OCI-LY1 (cell line): ENCODE measurements at regions not wholly inside any gene's neighbourhood (a gene's known extent, or its start where the extent isn't known, plus 50 kb on each side); places are given as distances from the start of the nearest gene placed in this dataset.

Source experiments
- H2AFZ ChIP-seq: fragments of 200-600 bp; sonication (generic), shearing (Covaris generic); 2 replicates; pipeline ENCODE4 v1.6.0; 2014; ENCODE audit warnings: antibody characterized with exemption, mild to moderate bottlenecking, low read length
- H3F3A ChIP-seq: fragments of 200-600 bp; sonication (generic), shearing (Covaris generic); 2 replicates; pipeline ENCODE4 v1.6.0; 2014; ENCODE audit warnings: mild to moderate bottlenecking, antibody characterized with exemption, low read length, moderate library complexity; ENCODE audit not compliant: insufficient read depth
- H3K27ac ChIP-seq: fragments of 200-600 bp; sonication (generic); 2 replicates; pipeline ENCODE4 v1.5.1; 2014; ENCODE audit warnings: low read length, mixed run types, mild to moderate bottlenecking, low read depth; ENCODE audit not compliant: poor library complexity, severe bottlenecking
- H3K27me3 ChIP-seq: fragments of 200-600 bp; sonication (generic); 2 replicates; pipeline ENCODE4 v1.6.0; 2014; ENCODE audit warnings: antibody characterized with exemption, mild to moderate bottlenecking, low read length, moderate library complexity; ENCODE audit not compliant: insufficient read depth
- H3K36me3 ChIP-seq: fragments of 200-600 bp; sonication (generic); 2 replicates; pipeline ENCODE4 v1.6.1; 2014; ENCODE audit warnings: mild to moderate bottlenecking, antibody characterized with exemption, low read length, moderate library complexity, mixed read lengths; ENCODE audit not compliant: insufficient read depth
- H3K4me1 ChIP-seq: fragments of 200-600 bp; sonication (generic); 2 replicates; pipeline ENCODE4 v1.5.1; 2014; ENCODE audit warnings: mild to moderate bottlenecking, low read length, moderate library complexity; ENCODE audit not compliant: insufficient read depth, severe bottlenecking
- H3K4me2 ChIP-seq: fragments of 200-600 bp; sonication (generic), shearing (Covaris generic); 2 replicates; pipeline ENCODE4 v1.6.1; 2014; ENCODE audit warnings: low read length
- H3K4me3 ChIP-seq: fragments of 200-600 bp; sonication (generic); 2 replicates; pipeline ENCODE4 v1.5.1; 2014; ENCODE audit warnings: low read length, low read depth, mild to moderate bottlenecking, mixed read lengths; ENCODE audit not compliant: poor library complexity, severe bottlenecking
- H3K79me2 ChIP-seq: fragments of 200-600 bp; shearing (Covaris generic); 2 replicates; pipeline ENCODE4 v1.6.1; 2016; ENCODE audit warnings: mixed run types, low read length, mixed read lengths; ENCODE audit not compliant: insufficient read depth
- H3K9ac ChIP-seq: fragments of 200-600 bp; sonication (generic), shearing (Covaris generic); 2 replicates; pipeline ENCODE4 v1.6.1; 2014; ENCODE audit warnings: mild to moderate bottlenecking, low read length, mixed read lengths
- H3K9me2 ChIP-seq: fragments of 200-600 bp; sonication (generic), shearing (Covaris generic); 2 replicates; pipeline ENCODE4 v1.6.1; 2014; ENCODE audit warnings: low read depth, mild to moderate bottlenecking, low read length, mixed read lengths
- H3K9me3 ChIP-seq: fragments of 200-600 bp; shearing (Covaris generic); 2 replicates; pipeline ENCODE4 v1.6.1; 2014; ENCODE audit warnings: low read length, mixed read lengths
- H4K20me1 ChIP-seq: fragments of 200-600 bp; sonication (generic), shearing (Covaris generic); 2 replicates; pipeline ENCODE4 v1.6.0; 2016; ENCODE audit warnings: mild to moderate bottlenecking, low read length; ENCODE audit not compliant: insufficient read depth
- EZH2 ChIP-seq: fragments of 200-600 bp; sonication (generic), shearing (Covaris generic); IDR thresholded peaks from 2 replicates; pipeline ENCODE4 v1.8.0; 2017; ENCODE audit warnings: borderline replicate concordance, mixed run types, mild to moderate bottlenecking, antibody characterized with exemption, low read length, moderate library complexity, mixed read lengths
- TF ChIP-seq, protein P1 (sequence below): fragments of 200-600 bp; sonication (generic), shearing (Covaris generic); IDR thresholded peaks from 2 replicates; pipeline ENCODE4 v1.5.1; 2017; ENCODE audit warnings: mild to moderate bottlenecking, antibody characterized with exemption, low read length, moderate library complexity, mixed read lengths

DNA sequence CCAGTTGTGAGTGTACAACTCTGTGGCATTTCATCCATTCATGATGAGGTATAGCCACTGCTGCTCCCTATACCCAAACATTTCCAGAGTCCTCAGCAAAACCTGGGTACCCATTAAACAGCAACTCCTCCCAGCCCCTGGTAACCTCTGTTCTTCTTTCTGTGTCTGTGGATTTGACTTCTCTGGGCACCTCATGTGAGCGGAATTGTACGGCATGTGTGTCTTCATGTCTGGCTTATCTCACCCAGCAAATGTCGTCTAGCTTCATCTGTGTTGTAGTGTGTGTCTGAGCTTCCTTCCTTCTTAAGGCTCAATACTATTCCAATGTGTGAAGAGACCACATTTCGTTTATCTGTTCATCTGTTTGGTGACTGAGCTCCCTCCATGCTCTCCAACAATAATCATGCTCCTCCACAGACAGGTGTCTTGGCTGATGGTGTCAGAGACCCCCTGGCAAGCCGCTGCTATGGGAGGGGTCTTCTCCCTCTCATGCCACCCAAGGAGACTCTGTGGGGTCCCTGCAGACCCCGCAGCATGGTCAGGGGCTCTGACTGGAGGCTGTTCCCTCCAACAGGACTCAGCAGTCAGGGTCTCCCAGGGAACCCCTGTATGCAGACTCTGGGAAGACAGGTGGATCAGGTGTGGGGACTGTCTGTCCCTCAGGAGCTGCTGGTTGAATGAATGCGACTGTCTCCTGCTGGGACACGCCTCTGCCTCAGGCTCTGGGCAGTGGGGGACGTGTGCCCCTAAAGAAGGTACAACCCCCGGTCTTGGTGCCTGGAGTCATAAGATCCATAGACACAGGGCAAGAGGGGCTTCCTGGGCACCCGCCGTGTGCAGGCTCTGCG, 52.7 kb downstream of the SMIM38 start:
- peaks cover 7% of the 10 kb centered on the region; the same call in 1 of the 2 replicates for H3K27me3 ChIP-seq
- H3K9me2 ChIP-seq, result no peaks in the 10 kb centered on the region
- no peak overlapping the region for H3K27ac ChIP-seq
- no peak overlapping the region for H2AFZ ChIP-seq
- no peak overlapping the region for H3K9ac ChIP-seq
- no peaks in the 10 kb centered on the region for H3K79me2 ChIP-seq
- H3K4me3 ChIP-seq, result no peak overlapping the region
- no peaks in the 10 kb centered on the region for H4K20me1 ChIP-seq
- H3K9me3 ChIP-seq, result no peaks in the 10 kb centered on the region
- no peak overlapping the region for H3K4me2 ChIP-seq
- H3F3A ChIP-seq, result no peaks in the 10 kb centered on the region
- no peaks in the 10 kb centered on the region for H3K4me1 ChIP-seq
- H3K36me3 ChIP-seq, result no peaks in the 10 kb centered on the region
- TF ChIP-seq EZH2, result no peak
- TF ChIP-seq, protein P1, sequence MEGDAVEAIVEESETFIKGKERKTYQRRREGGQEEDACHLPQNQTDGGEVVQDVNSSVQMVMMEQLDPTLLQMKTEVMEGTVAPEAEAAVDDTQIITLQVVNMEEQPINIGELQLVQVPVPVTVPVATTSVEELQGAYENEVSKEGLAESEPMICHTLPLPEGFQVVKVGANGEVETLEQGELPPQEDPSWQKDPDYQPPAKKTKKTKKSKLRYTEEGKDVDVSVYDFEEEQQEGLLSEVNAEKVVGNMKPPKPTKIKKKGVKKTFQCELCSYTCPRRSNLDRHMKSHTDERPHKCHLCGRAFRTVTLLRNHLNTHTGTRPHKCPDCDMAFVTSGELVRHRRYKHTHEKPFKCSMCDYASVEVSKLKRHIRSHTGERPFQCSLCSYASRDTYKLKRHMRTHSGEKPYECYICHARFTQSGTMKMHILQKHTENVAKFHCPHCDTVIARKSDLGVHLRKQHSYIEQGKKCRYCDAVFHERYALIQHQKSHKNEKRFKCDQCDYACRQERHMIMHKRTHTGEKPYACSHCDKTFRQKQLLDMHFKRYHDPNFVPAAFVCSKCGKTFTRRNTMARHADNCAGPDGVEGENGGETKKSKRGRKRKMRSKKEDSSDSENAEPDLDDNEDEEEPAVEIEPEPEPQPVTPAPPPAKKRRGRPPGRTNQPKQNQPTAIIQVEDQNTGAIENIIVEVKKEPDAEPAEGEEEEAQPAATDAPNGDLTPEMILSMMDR, result no peak

DNA sequence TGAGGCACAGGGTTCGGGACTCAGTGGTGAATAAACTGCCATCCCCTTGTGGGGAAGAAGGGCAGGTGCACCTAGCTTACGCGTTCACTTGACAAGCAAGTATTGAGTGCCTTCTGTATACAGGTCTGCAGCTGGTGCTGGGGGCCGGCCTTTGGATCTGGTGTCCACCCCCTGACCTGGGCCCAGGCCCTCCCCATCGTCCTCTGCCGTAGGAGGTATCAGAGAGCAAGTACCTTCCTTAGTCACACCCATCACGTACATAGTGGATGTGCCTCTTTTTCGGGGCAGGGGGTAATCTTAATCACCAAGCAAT, 53.3 kb downstream of the SMIM38 start:
- no peak overlapping the region for H3K27ac ChIP-seq
- peaks cover 7% of the 10 kb centered on the region; the same call in 1 of the 2 replicates for H3K27me3 ChIP-seq
- no peaks in the 10 kb centered on the region for H3K79me2 ChIP-seq
- H3K4me1 ChIP-seq, result no peaks in the 10 kb centered on the region
- H3F3A ChIP-seq, result no peaks in the 10 kb centered on the region
- no peaks in the 10 kb centered on the region for H3K36me3 ChIP-seq
- no peak overlapping the region for H3K4me3 ChIP-seq
- H3K9me2 ChIP-seq, result no peaks in the 10 kb centered on the region
- H4K20me1 ChIP-seq, result no peaks in the 10 kb centered on the region
- H3K9ac ChIP-seq, result no peak overlapping the region
- TF ChIP-seq EZH2, result no peak
- TF ChIP-seq, protein P1, result no peak
- no peak overlapping the region for H2AFZ ChIP-seq
- no peaks in the 10 kb centered on the region for H3K9me3 ChIP-seq
- H3K4me2 ChIP-seq, result no peak overlapping the region

DNA sequence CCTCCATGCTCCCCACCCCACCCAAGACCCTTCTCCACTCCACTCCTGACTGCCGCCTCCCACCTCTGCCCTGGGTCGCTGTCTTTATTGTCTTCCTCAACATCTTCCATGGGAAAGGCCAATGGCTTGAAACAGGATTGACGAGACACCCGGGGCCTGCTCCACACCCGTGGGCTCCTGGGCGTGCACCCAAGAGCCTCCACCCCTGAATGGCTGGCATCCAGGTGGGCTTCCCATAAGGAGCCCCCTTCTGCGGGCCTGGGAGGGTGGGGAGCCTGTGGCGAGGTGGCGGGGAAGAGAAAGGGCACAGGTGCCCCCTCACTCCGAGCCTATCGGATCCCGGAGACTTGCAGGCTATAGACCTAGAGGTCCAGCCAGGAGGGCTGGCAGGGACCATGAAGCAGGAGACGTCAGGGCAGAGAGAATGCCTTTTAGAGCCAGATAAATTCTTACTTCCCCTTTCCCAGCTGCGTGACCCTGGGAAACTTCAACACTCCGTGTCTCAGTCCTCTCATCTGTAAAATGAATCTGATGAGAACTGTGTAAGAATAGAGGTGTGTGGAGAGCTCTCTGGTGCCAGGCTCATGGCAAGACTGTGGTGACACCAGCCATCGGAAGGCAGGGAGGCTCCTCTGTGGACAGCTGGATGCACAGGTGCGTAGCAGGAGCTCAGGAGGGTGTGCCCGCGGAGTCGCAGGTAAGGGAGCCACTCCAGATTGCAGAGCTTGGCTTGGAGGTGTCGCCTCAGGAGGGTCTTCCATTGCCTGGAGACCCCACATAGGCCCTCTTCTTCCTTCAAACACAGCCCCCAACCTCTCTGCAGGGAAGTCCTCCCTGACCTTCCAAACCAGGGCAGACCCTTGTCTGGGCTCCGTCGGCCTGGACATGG, 53.9 kb downstream of the SMIM38 start:
- H3K36me3 ChIP-seq, result no peaks in the 10 kb centered on the region
- no peaks in the 10 kb centered on the region for H3K9me2 ChIP-seq
- no peaks in the 10 kb centered on the region for H3K4me1 ChIP-seq
- no peak overlapping the region for H2AFZ ChIP-seq
- no peaks in the 10 kb centered on the region for H3K9me3 ChIP-seq
- no peaks in the 10 kb centered on the region for H3K79me2 ChIP-seq
- no peak overlapping the region for H3K4me3 ChIP-seq
- no peak overlapping the region for H3K4me2 ChIP-seq
- TF ChIP-seq, protein P1, result no peak
- TF ChIP-seq EZH2, result no peak
- peaks cover 7% of the 10 kb centered on the region; the same call in 1 of the 2 replicates for H3K27me3 ChIP-seq
- no peak overlapping the region for H3K9ac ChIP-seq
- no peaks in the 10 kb centered on the region for H4K20me1 ChIP-seq
- no peaks in the 10 kb centered on the region for H3F3A ChIP-seq
- H3K27ac ChIP-seq, result no peak overlapping the region
